A549 (cell line): ENCODE measurements at regions not wholly inside any gene's neighbourhood (a gene's known extent, or its start where the extent isn't known, plus 50 kb on each side); places are given as distances from the start of the nearest gene placed in this dataset.

Source experiments
- ATAC-seq, 2 experiments: fragments of 200-7000 bp in 1 of 2; fragments of >200 bp in 1 of 2; cut with Nextera tagmentation in 1 of 2; cut with Tn5 transposase in 1 of 2; 3 replicates each; pipeline versions ENCODE4 v1.8.0 to v1.9.1; 2018 to 2020; ENCODE audit warnings: mild to moderate bottlenecking in 1 of 2, moderate library complexity in 1 of 2
- CTCF ChIA-PET: fragments of 300-600 bp; sonication (Branson Sonifier 250); formaldehyde crosslinking; extraction: SDS; loops from one replicate; lab custom pipeline; 2021; ENCODE audit warnings: antibody characterized with exemption, inconsistent platforms; lab: Yijun Ruan, JAX
- POLR2A ChIA-PET: fragments of 350-600 bp; formaldehyde crosslinking; extraction: SDS; loops from one replicate; lab custom pipeline; 2021; ENCODE audit warnings: antibody characterized with exemption, inconsistent platforms; lab: Yijun Ruan, JAX
- DNase-seq, 2 experiments: peaks; one replicate each; pipeline versions ENCODE4 v3.0.0 to v3.0.0-alpha.2; 2011 to 2016; ENCODE audit warnings: low read depth in 1 of 2, low spot score in 1 of 2
- FAIRE-seq: peaks from 2 replicates; lab custom pipeline; 2011; peaks lifted over from hg19 to GRCh38; lab: Jason Lieb, UNC
- H3K27ac ChIP-seq, 2 experiments: fragments of >200 bp; sonication (Bioruptor Twin); formaldehyde crosslinking; 3 replicates each; pipeline ENCODE4 v1.5.1; 2016 to 2017
- H3K4me1 ChIP-seq: fragments of >200 bp; sonication (Bioruptor Twin); formaldehyde crosslinking; 3 replicates; pipeline ENCODE4 v1.6.1; 2016
- H3K4me2 ChIP-seq: fragments of >200 bp; sonication (Bioruptor Twin); formaldehyde crosslinking; 3 replicates; pipeline ENCODE4 v1.6.1; 2016
- H3K4me3 ChIP-seq: fragments of >200 bp; sonication (Bioruptor Twin); formaldehyde crosslinking; 3 replicates; pipeline ENCODE4 v1.5.1; 2016
- H3K9me3 ChIP-seq: fragments of >200 bp; sonication (Bioruptor Twin); formaldehyde crosslinking; 3 replicates; pipeline ENCODE4 v1.6.1; 2016
- ATOH8 ChIP-seq: fragments of 250-450 bp; sonication (Bioruptor Pico); IDR thresholded peaks from 2 replicates; pipeline ENCODE4 v1.5.0; 2020; ENCODE audit warnings: low read depth, mild to moderate bottlenecking, moderate library complexity
- CBX2 ChIP-seq: fragments of 200-600 bp; sonication (generic); IDR thresholded peaks from 2 replicates; pipeline ENCODE4 v1.6.1; 2016; ENCODE audit warnings: low read depth, mild to moderate bottlenecking, borderline replicate concordance
- CBX8 ChIP-seq: fragments of 200-600 bp; sonication (generic); IDR thresholded peaks from 2 replicates; pipeline ENCODE4 v1.6.1; 2016
- CEBPB ChIP-seq, 2 experiments: fragments of >200 bp in 1 of 2; sonication (Bioruptor Twin) in 1 of 2; formaldehyde crosslinking in 1 of 2; IDR thresholded peaks; 2 replicates each; pipeline ENCODE4 v1.6.1; 2012 to 2016
- CHD2 ChIP-seq: fragments of 150-350 bp; IDR thresholded peaks from 2 replicates; pipeline ENCODE4 v1.6.1; 2014; ENCODE audit warnings: low read length; ENCODE audit not compliant: partially characterized antibody
- EHMT2 ChIP-seq: fragments of 200-600 bp; sonication (generic); IDR thresholded peaks from 2 replicates; pipeline ENCODE4 v1.6.1; 2016; ENCODE audit warnings: antibody characterized with exemption, low read depth, mild to moderate bottlenecking, moderate library complexity
- FOXS1 ChIP-seq: fragments of 250-450 bp; sonication (Bioruptor Pico); IDR thresholded peaks from 2 replicates; pipeline ENCODE4 v1.5.0; 2020; ENCODE audit warnings: mild to moderate bottlenecking, moderate library complexity
- GATA3 ChIP-seq: IDR thresholded peaks from 2 replicates; pipeline ENCODE4 v1.6.1; 2012; ENCODE audit warnings: borderline replicate concordance
- HOXA7 ChIP-seq: fragments of 250-450 bp; sonication (Bioruptor Pico); IDR thresholded peaks from 2 replicates; pipeline ENCODE4 v1.5.0; 2020; ENCODE audit warnings: mild to moderate bottlenecking, moderate library complexity
- JUNB ChIP-seq: fragments of >200 bp; sonication (Bioruptor Twin); formaldehyde crosslinking; IDR thresholded peaks from 2 replicates; pipeline ENCODE4 v1.6.1; 2016
- NFE2L2 ChIP-seq: fragments of 150-350 bp; conservative IDR thresholded peaks from 2 replicates; pipeline ENCODE4 v1.6.1; 2014; ENCODE audit warnings: low read length
- NPAS2 ChIP-seq: fragments of 250-450 bp; sonication (Bioruptor Pico); IDR thresholded peaks from 2 replicates; pipeline ENCODE4 v1.8.0; 2022; ENCODE audit warnings: mild to moderate bottlenecking, moderate library complexity, borderline replicate concordance
- NR3C1 ChIP-seq: fragments of >200 bp; sonication (Bioruptor Twin); formaldehyde crosslinking; IDR thresholded peaks from 3 replicates; pipeline ENCODE4 v1.6.1; 2017
- RARB ChIP-seq: fragments of 250-450 bp; sonication (Bioruptor Pico); IDR thresholded peaks from 2 replicates; pipeline ENCODE4 v1.8.0; 2021; ENCODE audit warnings: mild to moderate bottlenecking, moderate library complexity
- RFX5 ChIP-seq: fragments of 450-650 bp; IDR thresholded peaks from 2 replicates; pipeline ENCODE4 v1.7.1; 2014; ENCODE audit warnings: antibody characterized with exemption, mild to moderate bottlenecking, moderate library complexity
- SMC3 ChIP-seq: fragments of >200 bp; sonication (Bioruptor Twin); formaldehyde crosslinking; IDR thresholded peaks from 3 replicates; pipeline ENCODE4 v1.6.1; 2018; ENCODE audit warnings: inconsistent platforms
- TFCP2L1 ChIP-seq: fragments of 250-450 bp; sonication (Bioruptor Pico); IDR thresholded peaks from 2 replicates; pipeline ENCODE4 v1.5.0; 2021; ENCODE audit warnings: mild to moderate bottlenecking
- ZFP36 ChIP-seq: fragments of 450-650 bp; IDR thresholded peaks from 2 replicates; pipeline ENCODE4 v1.6.1; 2014; ENCODE audit warnings: borderline replicate concordance; ENCODE audit not compliant: partially characterized antibody
- ZNF302 ChIP-seq: fragments of 250-450 bp; sonication (Bioruptor Pico); IDR thresholded peaks from 2 replicates; pipeline ENCODE4 v1.9.0; 2021; ENCODE audit warnings: inconsistent platforms, mild to moderate bottlenecking, moderate library complexity
- WGBS: methylation state at CpG from one replicate; pipeline ENCODE4 v1.1.6; 2017; ENCODE audit errors: missing lambda C conversion rate; 5-methylcytosine and 5-hydroxymethylcytosine counted together
- TF ChIP-seq, protein P1 (sequence below): fragments of >200 bp; sonication (Bioruptor Twin); formaldehyde crosslinking; IDR thresholded peaks from 2 replicates; pipeline ENCODE4 v1.6.1; 2016
- TF ChIP-seq, protein P2 (sequence below): IDR thresholded peaks from 2 replicates; pipeline ENCODE4 v1.6.1; 2012; ENCODE audit warnings: low read depth, borderline replicate concordance

DNA sequence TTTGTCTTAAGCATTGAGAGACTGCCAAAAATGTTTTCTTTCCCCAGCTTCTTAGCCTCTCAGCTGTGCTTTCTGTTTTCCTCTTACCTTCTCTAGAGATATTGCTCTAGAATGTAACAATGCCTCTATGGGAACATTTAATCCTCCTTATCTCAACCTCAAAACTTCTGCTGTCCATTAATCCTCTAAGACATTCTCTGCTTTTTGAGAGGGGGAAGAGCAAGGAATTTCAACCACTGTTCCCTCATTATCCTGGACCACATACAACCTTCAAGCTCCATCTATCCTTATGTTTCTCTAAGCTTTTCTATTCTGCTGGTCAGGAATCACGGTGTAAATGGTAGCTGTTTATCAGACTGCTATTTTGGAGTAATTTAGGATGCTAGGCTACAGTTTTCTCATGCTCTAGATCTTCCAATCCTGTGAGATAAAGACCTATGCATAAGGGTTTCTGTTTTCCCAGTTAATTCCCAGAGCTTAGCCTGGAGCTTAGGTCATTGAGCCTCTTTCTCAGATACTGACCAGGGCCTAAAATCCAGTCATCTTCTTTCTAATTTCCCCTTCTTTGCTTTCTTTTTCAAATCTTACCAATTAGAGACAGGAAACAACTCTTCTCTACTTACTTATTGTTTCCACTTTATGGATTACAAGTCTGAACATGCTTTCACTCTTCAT, 282.0 kb downstream of the CALCRL start:
- no peak for ATAC-seq
- no peak for FAIRE-seq
- WGBS, result 7% methylated on average over 1 of the region's 1 CpG
- ChIA-PET CTCF (interaction anchor here (1.3 kb wide), 1 partner anchor 9 kb away, joined by 4 read pairs; no protein-coding TSS in a partner anchor), POLR2A (no interaction called here)
- Histone ChIP-seq H3K4me3 (no peak overlapping the region), H3K4me2 (no peak overlapping the region), H3K9me3 (no peaks in the 10 kb centered on the region), H3K27ac (no peak overlapping the region), H3K4me1 (no peaks in the 10 kb centered on the region)
- no peak for DNase-seq
- TF ChIP-seq CHD2 (no peak), NPAS2 (no peak)

DNA sequence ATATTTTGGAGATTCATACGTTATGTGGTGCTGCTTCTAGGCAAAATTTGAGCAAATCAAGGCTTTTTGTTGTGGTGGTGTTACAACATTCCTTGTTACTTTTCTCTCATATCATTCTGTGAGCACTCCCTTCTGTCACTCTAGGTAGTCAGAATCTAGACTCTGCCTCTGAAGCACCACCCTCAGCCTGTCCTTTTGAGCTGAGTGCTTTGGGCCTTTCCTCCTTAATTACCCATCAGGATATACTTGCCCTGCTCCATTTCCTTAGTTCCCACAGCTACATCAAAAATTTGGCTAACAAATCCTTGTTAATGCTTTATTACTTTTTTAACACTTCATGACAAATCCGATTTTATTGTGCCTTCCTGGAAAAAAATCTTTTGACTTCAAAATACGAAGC, 289.6 kb downstream of the CALCRL start:
- Histone ChIP-seq H3K4me3 (no peak overlapping the region), H3K9me3 (0 out of 3 replicates have a peak, but pooled peaks cover 3% of the 10 kb centered on the region), H3K4me1 (no peaks in the 10 kb centered on the region), H3K27ac (no peak overlapping the region), H3K4me2 (no peak overlapping the region)
- WGBS, result 13% methylated on average over 3 of the region's 3 CpGs
- ChIA-PET POLR2A (no interaction called here), CTCF (interaction anchor here (2.0 kb wide), 1 partner anchor 8 kb away, joined by 4 read pairs; no protein-coding TSS in a partner anchor)
- DNase-seq (no peak), ATAC-seq (no peak), FAIRE-seq (no peak)
- TF ChIP-seq JUNB (no peak), CEBPB (IDR thresholded peaks at IDR 0.05) (no peak), ZFP36 (no peak), HOXA7 (CRISPR knock-in tag) (no peak), RFX5 (no peak), NR3C1 (no peak), NPAS2 (no peak), EHMT2 (no peak), RARB (no peak), ATOH8 (CRISPR knock-in tag) (no peak), NFE2L2 (no peak)

DNA sequence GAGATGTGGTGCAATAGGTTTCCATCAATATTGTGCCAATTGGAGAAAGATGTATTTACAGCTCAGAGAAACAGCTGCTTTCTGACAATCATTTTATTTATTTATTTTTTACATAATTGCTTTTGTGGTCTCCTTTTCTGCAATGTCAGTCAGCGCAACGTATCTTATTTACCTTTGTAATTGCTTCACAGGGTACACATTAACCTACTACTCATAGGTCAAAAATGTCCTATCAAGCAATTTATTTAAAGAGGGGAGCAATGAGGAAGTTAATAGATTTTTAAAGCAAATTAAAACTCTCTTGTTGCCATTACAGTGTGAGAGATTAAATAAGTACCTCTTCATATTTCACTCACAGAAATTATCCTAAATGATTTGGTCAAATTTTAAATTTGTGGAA, 291.0 kb downstream of the CALCRL start:
- DNase-seq, result no peak
- no peak for FAIRE-seq
- no peak for ATAC-seq
- H3K27ac ChIP-seq, result no peak overlapping the region
- no peak overlapping the region for H3K4me3 ChIP-seq
- H3K4me2 ChIP-seq, result no peak overlapping the region
- H3K9me3 ChIP-seq, result 0 out of 3 replicates have a peak, but pooled peaks cover 3% of the 10 kb centered on the region
- TF ChIP-seq FOXS1 (CRISPR knock-in tag) (no peak), TFCP2L1 (no peak), ZNF302 (CRISPR knock-in tag) (no peak), CBX2 (no peak), NPAS2 (no peak)
- TF ChIP-seq, protein P1, sequence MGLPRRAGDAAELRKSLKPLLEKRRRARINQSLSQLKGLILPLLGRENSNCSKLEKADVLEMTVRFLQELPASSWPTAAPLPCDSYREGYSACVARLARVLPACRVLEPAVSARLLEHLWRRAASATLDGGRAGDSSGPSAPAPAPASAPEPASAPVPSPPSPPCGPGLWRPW, result no peak
- H3K4me1 ChIP-seq, result no peaks in the 10 kb centered on the region
- CTCF ChIA-PET, result interaction anchor here (2.0 kb wide), 1 partner anchor 9 kb away, joined by 4 read pairs; no protein-coding TSS in a partner anchor
- POLR2A ChIA-PET, result no interaction called here
- 35% methylated on average over 2 of the region's 2 CpGs for WGBS

- Histone ChIP-seq H3K4me3 (no peak overlapping the region), H3K4me1 (no peaks in the 10 kb centered on the region), H3K9me3 (0 out of 3 replicates have a peak, but pooled peaks cover 3% of the 10 kb centered on the region), H3K4me2 (no peak overlapping the region), H3K27ac (no peak overlapping the region)
- ATAC-seq, result no peak
- CTCF ChIA-PET, result interaction anchor here (0.7 kb wide), 1 partner anchor 19 kb away, joined by 3 read pairs; no protein-coding TSS in a partner anchor
- POLR2A ChIA-PET, result no interaction called here
- WGBS, result 3% methylated on average over 1 of the region's 1 CpG
- no peak for DNase-seq
- no peak for TF ChIP-seq CBX8
- TF ChIP-seq GATA3, result no peak
- no peak for TF ChIP-seq SMC3
- TF ChIP-seq CBX2, result no peak
- no peak for TF ChIP-seq ATOH8 (CRISPR knock-in tag)
- TF ChIP-seq, protein P2, sequence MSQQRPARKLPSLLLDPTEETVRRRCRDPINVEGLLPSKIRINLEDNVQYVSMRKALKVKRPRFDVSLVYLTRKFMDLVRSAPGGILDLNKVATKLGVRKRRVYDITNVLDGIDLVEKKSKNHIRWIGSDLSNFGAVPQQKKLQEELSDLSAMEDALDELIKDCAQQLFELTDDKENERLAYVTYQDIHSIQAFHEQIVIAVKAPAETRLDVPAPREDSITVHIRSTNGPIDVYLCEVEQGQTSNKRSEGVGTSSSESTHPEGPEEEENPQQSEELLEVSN, result no peak
- no peak for FAIRE-seq
These were observed 292.6 kb downstream of the CALCRL start for GRCh38 chr2:187155476-187155875.
